ENCODE measurements at regions not wholly inside any gene's neighbourhood (a gene's known extent, or its start where the extent isn't known, plus 50 kb on each side); places are given as distances from the start of the nearest gene placed in this dataset.

- TF ChIP-seq CTCF (IDR thresholded peaks at IDR 0.05; ENCODE audit: low read depth, low read length) (no peak), POLR2A (IDR thresholded peaks at IDR 0.05; ENCODE audit: extremely low read depth, insufficient read length) (no peak), MAX (IDR thresholded peaks at IDR 0.05; ENCODE audit: low read depth, low read length) (no peak)
Observed at GRCh38 chr3:29176501-29176900, 104.4 kb upstream of the RBMS3 start.
